Muscle of back (tissue), 3 donors: ENCODE measurements at regions not wholly inside any gene's neighbourhood (a gene's known extent, or its start where the extent isn't known, plus 50 kb on each side); places are given as distances from the start of the nearest gene placed in this dataset.

Experiments
- DNase-seq, 3 donors: peaks; one replicate each; pipeline versions ENCODE4 v3.0.0 to v3.0.0-alpha.2; 2013

- DNase-seq = peak; percentile 39 to 70 (median 49)
These were observed 192.3 kb upstream of the MAF start for GRCh38 chr16:79792664-79793351.

GRCh38 chr16:79792076-79792475, 191.5 kb upstream of the MAF start:
- DNase-seq = peak in 1 of 3 donors; percentile 21

- no peak for DNase-seq
These were observed 190.3 kb upstream of the MAF start for GRCh38 chr16:79790854-79791253.

- no peak for DNase-seq
These were observed 188.4 kb upstream of the MAF start for GRCh38 chr16:79788949-79789348.

- no peak for DNase-seq
These were observed 185.9 kb upstream of the MAF start for GRCh38 chr16:79786389-79786788.

- DNase-seq = no peak
These were observed 183.5 kb upstream of the MAF start for GRCh38 chr16:79784007-79784406.

- no peak for DNase-seq
These were observed 177.1 kb upstream of the MAF start for GRCh38 chr16:79777679-79778078.

GRCh38 chr16:79776243-79776847, 175.8 kb upstream of the MAF start:
- DNase-seq = peak in 1 of 3 donors; percentile 69

- DNase-seq = no peak
These were observed 172.2 kb upstream of the MAF start for GRCh38 chr16:79772784-79773183.

GRCh38 chr16:79772048-79772447, 171.5 kb upstream of the MAF start:
- no peak for DNase-seq

GRCh38 chr16:79770244-79771064, 169.9 kb upstream of the MAF start:
- DNase-seq = peak; percentile 93 to 97 (median 95)

- no peak for DNase-seq
These were observed 169.3 kb upstream of the MAF start for GRCh38 chr16:79769928-79770243.

- peak in 1 of 3 donors; percentile 41 for DNase-seq
These were observed 168.9 kb upstream of the MAF start for GRCh38 chr16:79769270-79769927.

- DNase-seq = peak in 1 of 3 donors; percentile 72
These were observed 167.9 kb upstream of the MAF start for GRCh38 chr16:79768276-79768970.

GRCh38 chr16:79767421-79768275, 167.1 kb upstream of the MAF start:
- DNase-seq = peak; percentile 38 to 88 (median 66)

- DNase-seq = no peak
These were observed 165.4 kb upstream of the MAF start for GRCh38 chr16:79765901-79766394.

- DNase-seq = no peak
These were observed 164.9 kb upstream of the MAF start for GRCh38 chr16:79765431-79765830.

- DNase-seq = no peak
These were observed 164.0 kb upstream of the MAF start for GRCh38 chr16:79764415-79765110.

- DNase-seq = no peak
These were observed 161.7 kb upstream of the MAF start for GRCh38 chr16:79762217-79762616.
